HG02970 (cell line): ENCODE measurements at regions not wholly inside any gene's neighbourhood (a gene's known extent, or its start where the extent isn't known, plus 50 kb on each side); places are given as distances from the start of the nearest gene placed in this dataset.
"Not testable (repeated sequence)": the region's sequence is repeated elsewhere in the genome, so short reads cannot be mapped to it uniquely, and the experiment has no call there.

Source experiments
- ATAC-seq: cut with Tn5 transposase; IDR thresholded peaks from one replicate; pipeline ENCODE4 v1.9.1; 2021; ENCODE audit warnings: mild to moderate bottlenecking, moderate library complexity, moderate number of reproducible peaks; ENCODE audit not compliant: unreplicated experiment, low FRiP score

DNA sequence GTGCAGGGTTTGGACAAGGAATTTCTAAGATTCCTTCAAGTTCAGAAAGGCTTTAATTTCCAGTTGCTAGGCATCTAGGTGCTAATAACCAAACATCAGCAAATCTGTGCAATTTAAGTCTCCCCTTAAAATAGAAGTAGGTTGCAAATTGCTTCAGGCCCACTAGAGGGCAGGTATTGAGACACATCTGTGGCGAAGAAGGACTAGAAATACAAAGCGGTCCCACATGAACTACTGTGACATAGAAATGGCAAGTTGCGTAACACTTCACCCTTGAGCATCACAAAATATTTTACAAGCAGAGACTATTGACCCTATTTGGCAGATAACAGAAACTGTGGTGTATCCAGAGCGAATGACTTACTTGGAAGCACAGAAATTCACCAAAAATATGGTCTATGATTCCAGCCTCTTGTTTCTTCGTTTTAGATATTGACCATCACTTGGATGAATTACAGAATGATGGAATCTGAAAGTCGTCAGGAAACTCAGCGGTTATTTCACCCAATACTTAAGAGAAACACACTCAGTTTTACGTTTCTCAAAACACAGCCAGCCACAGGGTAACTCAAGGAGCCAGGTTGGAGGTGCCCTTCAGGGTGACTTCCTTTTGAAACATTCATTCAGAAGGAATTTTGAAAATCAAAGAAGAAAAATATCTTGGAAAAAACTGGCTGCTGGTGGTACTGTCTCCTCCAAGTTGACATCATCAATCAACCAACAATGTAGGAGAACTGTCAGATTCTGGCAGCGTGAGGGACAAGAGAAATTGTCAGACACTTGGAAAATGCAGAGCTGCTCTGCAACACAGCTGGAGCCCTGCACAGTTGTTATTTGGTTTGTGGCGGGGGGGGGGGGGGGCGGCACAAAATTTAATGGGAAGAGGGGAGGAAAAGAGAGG is 256.3 kb upstream of the MINDY3 start:
- peak; percentile 58 for ATAC-seq

DNA sequence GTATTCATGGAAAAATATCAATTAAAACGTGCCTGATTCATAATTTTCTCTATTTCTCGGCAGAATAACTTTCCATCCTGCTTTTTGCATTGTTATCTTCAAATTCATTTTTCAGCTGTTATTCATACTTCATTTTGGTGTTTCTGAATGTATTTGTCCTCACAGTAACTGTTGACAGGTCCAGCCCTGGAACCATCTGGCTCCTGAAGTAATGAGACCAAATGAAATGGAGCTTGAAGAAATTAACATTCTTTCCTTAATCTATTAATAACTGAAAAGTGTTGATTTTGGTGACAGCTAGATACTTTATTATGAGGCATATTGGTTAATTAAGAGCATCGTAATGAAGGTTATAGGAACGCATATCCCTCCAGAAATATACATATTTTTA is 257.0 kb upstream of the MINDY3 start:
- no peak for ATAC-seq

DNA sequence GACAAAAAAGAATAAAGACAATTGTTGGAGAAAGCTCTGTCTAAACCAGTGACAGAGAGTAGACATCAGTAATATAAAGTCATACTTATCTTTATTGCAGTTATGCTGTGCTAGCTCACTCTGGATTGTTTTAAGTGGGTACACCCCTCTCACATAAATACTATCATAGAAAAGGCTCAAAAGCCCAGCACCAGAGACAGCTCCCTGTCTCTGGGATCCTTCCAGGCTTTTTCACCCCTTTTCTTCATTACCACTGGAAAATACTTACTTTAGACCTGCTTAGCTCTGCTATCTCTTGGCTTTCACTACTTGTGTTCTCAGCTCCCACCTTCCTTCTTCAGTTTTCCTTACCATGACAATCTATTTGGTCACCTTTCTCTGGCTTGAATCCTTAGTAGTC is 259.1 kb upstream of the MINDY3 start:
- no peak for ATAC-seq

DNA sequence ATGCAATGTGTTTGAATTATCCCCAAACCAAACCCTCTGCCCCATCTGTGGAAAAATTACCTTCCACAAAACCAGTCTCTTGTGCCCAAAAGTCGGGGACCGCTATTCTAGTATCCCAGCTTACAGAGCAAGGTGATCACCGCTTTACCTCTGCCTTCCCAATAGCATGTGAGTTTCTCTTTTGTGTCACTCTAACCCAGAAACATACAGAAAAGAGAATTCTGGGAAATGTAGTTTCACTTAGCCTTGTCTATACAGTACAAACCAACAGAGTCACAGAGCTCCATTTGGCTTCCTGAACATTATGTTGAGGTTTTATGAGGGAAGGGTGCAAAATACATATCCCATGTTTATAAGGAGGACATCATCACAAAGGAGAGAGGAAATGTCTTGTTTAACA is 260.3 kb upstream of the MINDY3 start:
- no peak for ATAC-seq

DNA sequence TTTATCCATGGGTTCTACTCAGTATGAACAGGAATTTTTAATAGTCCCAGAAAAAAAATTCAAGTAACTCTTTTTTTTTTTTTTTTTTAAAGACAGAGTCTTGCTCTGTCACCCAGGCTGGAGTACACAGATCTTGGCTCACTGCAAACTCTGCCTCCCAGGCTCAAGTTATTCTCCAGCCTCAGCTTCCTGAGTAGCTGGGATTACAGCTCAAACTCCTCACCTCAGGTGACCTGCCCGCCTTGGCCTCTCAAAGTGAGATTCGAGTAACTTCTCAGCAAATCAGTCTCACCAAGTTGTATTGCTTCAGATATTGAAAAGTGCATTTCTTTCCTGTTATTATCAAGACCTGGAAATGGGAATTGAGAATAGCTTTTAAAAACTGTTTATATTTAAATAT is 281.2 kb upstream of the MINDY3 start:
- ATAC-seq = no peak

DNA sequence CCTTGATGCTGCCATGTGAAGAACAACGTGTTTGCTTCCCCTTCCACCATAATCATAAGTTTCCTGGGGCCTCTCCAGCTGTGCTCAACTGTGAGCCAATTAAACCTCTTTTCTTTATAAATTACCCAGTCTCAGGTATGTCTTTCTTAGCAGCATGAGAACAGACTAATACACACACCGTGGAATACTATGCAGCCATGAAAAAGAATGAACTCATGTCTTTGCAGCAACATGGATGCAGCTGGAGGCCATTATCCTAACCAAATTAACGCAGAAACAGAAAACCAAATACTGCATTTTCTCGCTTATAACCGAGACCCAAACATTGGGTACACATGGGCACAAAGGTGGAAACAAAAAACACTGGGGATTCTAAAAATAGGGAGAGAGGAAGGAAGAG is 286.7 kb upstream of the MINDY3 start:
- ATAC-seq = no peak

DNA sequence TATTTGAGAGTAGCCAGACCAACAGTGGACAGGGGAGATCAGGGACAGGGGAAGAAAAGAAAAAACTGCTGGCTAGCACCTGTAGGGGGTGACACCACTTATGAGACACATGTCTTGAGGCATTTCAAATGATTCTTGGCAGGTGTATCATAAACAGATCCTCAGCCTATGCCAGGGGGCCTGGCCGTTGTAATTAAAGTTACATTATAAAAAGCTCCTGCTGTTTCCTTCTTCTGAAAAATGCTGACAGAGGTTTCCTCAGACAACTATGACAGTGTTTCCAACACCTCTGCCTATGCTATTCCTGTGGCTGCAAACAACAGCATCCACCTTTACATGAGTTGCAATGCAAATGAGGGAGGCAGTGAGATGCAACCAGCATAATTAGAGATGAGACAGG is 281.0 kb upstream of the PTER start:
- no peak for ATAC-seq

DNA sequence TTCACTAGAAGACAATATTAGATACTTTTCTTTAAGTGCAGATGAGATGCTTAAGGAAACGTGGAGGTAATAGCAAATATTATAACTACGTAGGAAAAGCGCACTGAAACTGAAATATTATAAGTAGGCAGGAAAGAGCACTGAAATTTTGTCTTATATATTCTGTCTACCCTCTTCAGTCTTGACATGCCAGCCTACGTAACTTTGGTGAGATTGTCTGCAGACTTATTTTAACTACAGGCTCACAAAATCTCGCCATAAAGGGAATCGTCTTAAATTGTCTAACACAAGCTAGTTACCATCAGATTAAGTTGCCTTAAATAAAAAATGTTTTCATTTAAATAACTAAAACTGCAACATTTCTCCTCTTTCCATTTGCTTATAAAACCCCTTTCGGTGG is 280.1 kb upstream of the PTER start:
- no peak for ATAC-seq

DNA sequence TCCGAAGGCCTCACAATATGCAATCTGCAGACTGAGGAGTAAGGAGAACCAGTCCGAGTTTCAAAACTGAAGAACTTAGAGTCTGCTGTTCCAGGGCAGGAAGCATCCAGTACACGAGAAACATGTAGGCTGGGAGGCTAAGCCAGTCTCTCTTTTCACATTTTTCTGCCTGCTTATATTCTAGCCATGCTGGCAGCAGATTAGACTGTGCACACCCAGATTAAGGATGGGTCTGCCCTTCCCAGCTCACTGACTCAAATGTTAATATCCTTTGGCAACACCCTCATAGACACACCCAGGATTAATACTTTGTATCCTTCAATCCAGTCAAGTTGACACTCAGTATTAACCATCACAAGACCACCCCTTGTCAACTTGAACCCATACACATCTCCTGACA is 271.7 kb upstream of the PTER start:
- not testable (repeated sequence) for ATAC-seq

DNA sequence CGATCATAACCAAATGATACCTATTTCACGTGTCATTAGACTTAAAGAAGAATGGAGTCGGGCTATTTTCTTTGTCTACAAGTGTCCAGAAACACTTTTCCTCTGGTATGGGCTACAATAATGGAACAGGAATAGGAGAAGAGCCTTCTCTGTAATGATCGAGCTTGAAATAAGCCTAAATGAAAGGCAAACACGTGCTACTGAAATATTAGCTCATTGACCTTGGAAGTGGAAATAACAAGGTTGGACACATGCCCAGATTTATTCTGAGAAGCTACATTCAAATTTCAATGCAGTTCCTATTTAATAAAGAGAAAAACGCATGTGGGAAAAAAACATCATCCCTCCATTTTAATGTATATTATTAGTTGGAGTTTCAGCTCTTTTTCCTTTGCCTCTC is 254.7 kb upstream of the PTER start:
- no peak for ATAC-seq

DNA sequence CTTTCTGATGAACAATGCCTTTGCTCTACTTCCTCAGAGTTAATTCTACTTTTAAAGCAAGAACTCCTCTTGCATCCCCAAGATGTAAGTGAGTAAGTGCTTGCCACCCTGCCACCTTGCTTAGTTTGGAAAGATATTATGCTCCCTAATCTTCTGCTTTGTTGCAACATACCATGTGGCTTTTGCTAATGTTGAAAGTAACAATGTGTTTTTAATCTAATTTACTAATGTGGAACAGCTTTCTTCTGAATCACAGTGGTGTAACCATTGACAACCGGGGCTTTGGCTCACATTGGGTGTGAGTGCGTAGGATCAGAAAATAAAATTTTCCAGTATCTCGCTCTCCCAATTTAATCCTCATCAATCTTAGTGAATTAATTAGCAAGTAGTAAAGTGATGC is 254.1 kb upstream of the PTER start:
- ATAC-seq = no peak

DNA sequence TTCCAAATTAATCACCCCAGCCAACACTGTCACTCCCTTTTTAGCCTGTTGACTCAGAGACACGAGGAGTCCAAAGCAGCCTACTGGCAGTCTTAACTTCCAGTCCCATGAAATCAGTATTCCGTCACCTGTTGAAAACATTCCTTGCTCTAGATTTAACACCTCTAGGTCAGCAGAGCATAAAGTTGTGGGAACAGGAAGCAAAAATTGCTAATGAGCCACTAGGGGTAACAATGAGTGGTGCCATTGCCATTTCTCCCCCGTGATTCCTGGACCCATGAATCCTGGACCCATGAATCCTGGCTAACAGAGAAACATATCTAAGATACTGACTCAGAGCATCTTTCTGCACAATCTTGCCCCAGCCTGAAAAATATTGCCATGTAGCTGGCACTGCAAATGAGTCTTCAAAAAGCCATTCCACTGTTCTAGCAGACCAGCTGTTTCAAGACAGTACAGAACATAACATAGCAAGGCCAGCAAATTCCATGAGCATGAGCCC is 252.7 kb upstream of the PTER start:
- ATAC-seq = no peak

DNA sequence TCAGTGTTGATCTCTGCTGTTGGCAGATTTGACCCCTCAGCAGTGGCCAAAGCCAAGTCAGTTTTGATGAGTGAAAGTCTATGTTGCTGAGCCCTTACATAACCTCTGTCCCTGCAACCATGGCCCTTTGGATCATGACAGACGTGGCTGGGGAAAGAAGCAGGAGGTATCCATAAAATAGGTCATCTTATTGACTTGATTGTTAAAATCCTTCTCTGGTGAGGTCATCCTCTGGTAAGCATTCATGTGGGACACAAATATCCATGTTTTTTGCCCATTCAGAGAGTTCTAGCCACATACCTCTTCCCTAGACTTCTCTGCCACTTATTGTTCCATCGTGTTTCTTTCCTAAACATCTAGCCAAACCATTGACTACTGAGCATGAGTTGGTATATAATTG is 251.9 kb upstream of the PTER start:
- ATAC-seq = no peak

DNA sequence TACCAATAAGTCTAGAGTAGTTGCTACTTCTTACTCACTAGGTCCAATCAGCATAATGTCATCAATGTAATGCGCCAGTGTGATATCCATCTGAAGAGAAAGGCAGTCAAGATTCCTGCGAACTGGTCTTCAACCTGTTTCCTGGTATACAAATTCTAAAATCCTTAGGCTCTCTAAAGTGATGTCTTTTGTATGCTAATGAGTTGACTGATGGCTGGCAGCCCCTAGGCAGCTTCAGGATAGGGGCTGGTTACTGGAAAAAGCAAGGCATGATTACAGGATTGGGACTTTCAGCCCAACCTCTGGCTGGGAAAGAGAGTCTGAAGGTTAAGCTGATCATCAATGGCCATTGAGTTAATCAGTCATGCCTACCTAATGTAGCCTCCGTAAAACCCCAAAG is 250.2 kb upstream of the PTER start:
- no peak for ATAC-seq

DNA sequence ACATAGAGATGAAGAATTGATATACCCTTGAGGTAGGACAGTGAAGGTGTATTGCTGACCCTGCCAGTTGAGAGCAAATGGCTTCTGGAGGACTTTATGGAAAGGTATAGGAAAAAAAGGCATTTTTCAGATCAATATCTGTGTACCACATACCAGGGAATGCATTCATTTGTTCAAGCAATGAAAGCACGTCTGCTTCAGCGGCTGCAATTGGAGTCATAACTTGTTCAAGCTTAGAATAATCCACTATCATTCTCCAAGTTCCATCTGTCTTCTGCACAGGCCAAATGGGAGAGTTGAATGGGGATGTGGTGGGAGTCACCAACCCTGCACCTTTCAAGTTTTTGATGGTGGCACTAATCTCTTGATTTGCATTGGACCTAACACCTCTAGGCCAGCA is 249.6 kb upstream of the PTER start:
- ATAC-seq = no peak

DNA sequence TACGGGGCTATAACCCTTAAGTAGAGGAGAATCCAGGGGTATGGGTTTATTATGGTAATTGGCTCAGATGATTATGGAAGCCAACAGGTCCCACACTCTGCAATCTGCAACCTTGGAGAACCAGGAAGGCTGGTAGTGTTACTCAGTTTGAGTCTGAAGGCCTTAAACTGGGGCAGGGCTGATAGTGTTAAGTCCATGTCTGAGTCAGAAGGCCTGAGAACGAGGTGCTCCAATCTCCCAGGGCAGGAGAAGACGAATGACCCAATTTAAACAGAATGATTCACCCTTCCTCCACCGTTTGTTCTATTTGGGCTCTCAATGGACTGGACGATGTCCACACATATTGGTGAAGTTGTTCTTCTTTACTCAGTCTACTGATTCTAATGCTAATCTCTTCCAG is 244.5 kb upstream of the PTER start:
- ATAC-seq = no peak

DNA sequence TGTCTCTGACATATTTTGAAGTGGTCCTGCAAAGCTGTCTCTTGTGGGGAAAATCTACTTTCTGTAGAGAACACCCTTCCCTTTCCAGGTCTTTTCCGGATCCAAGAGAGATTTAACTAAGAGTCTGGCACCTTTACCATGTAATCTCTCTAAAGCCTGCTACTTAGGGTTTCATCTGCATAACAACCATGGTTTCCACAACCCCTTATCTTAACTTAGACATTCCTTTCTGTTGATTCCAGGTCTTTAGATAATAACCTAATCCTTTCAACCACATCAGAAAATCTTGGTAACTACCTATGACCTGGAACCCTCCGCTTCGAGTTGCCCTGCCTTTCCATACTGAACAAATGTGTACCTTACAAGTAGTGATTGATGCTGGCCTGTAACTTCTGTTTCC is 243.6 kb upstream of the PTER start:
- ATAC-seq = no peak

DNA sequence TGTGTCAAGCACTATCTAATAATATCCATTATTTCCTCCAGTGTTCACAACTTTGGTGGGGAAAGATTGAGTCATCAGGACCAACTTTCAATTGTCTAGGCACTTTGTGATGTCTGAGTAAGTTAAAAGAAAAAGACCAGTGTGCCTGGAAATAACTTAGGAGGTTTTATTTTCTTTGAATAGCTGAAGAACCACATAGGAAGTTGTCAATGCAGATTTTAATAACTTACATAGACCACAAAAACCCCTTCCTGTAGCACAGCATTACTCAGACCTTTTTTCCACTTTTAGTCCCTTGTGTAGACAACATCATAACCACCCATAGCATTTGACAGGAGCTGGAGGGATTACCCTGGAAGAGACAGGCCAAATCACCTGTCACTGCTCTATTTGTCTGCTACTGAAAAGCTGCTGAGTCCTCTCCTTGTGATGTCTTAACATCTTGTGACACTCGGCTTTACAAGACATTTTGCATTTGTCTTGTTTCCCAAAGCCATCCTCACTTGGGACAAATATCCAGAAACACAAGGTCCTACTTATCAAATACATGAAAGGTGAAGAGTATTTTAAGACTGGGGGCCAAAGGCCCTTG is 241.5 kb upstream of the PTER start:
- peak; percentile 88 for ATAC-seq

DNA sequence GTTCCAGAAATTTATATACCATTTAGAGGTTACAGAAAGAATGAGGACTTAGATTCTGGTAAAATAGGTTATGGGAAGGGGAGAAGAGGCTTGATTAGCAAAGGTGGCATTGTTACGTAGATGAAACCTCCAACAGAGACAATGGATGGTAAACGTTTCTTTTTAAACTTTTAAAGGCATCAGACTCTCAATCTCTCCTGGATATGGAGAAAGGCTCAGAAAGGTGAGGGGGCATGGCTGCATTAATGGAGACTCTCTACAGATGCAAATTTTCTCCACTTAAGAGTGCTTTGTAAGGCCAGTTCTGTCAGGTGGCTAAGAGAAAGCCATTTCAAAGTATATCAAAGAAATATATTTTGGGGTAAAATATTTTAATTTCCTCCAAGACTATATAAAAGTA is 240.9 kb upstream of the PTER start:
- ATAC-seq = no peak

DNA sequence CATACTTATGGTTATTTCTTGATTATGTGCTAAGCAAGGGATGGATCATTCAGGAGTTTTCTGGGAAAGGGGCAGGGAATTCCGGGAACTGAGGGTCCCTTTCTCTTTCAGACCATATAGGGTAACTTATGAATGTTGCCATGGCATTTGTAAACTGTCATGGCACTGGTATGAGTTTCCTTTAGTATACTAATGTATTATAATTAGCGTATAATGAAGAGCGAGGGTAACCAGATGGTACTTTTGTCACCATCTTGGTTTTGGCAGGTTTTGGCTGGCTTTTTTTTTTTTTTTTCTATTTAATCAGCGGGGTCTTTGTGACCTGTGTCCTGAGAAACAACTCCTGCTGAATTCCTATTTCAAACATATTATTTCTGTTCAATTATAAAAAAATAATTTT is 237.6 kb upstream of the PTER start:
- ATAC-seq = no peak

DNA sequence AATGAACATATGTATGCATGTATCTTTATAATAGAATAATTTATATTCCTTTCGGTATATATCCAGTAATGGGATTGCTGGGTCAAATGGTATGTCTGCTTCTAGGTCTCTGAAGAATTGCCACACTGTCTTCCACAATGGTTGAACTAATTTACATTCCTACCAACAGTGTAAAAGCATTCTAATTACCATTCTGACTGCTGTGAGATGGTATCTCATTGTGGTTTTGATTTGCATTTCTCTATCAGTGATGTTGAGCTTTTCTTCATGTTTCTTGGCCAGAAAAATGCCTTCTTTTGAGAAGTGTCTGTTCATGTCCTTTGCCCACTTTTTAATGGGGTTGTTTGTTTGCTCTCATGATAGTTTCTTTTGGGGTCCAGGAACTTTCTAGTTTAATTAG is 213.2 kb upstream of the PTER start:
- ATAC-seq = not testable (repeated sequence)

DNA sequence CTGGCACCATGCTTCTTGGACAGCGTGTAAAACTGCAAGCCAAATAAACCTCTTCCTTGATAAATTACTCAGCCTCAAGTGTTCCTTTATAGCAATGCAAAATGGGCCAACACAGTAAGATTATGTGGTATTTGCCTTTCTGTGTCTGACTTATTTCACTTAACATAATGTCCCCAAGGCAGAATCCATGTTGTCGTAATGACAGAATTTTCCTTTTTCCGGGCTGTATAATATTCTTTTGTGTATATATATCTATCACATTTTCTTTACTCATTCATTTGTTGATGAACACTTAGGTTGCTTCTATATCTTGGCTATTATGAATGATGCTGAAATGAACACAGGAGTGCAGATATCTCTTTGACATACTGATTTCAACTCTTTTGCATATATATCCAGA is 209.1 kb upstream of the PTER start:
- no peak for ATAC-seq
